ENCODE measurements at regions not wholly inside any gene's neighbourhood (a gene's known extent, or its start where the extent isn't known, plus 50 kb on each side); places are given as distances from the start of the nearest gene placed in this dataset.

GRCh38 chr2:150989969-150990368 is 271.7 kb downstream of the RBM43 start:
- DNase-seq (ENCODE audit: low spot score): no peak
- no peaks in the 10 kb centered on the region for H3K4me1 Mint-ChIP-seq

GRCh38 chr2:150985741-150986140 is 275.9 kb downstream of the RBM43 start:
- no peak for ATAC-seq
- H3K27me3 Mint-ChIP-seq (ENCODE audit: insufficient read depth, low read depth, poor library complexity): peaks cover 3% of the 10 kb centered on the region
- no peak for TF ChIP-seq ZNF331 (CRISPR knock-in tag; IDR thresholded peaks at IDR 0.05; ENCODE audit: low read depth)
- TF ChIP-seq ZNF114 (CRISPR knock-in tag; IDR thresholded peaks at IDR 0.05): no peak
- no peak for TF ChIP-seq EZH2phosphoT487 (IDR thresholded peaks at IDR 0.05; ENCODE audit: unreplicated experiment)
- TF ChIP-seq EZH2 (IDR thresholded peaks at IDR 0.05; ENCODE audit: low read depth, unreplicated experiment): no peak
- no peak for TF ChIP-seq CREB1 (CRISPR knock-in tag; IDR thresholded peaks at IDR 0.05; ENCODE audit: low read depth)
- TF ChIP-seq STAT1 (IDR thresholded peaks at IDR 0.05; ENCODE audit: unreplicated experiment): no peak
- no peak for TF ChIP-seq ZNF462 (CRISPR knock-in tag; IDR thresholded peaks at IDR 0.05)
- TF ChIP-seq POLR2AphosphoS5 (IDR thresholded peaks at IDR 0.05; ENCODE audit: low read depth): no peak
- TF ChIP-seq NANOG (IDR thresholded peaks at IDR 0.05; ENCODE audit: borderline replicate concordance): no peak
- TF ChIP-seq CTCF (conservative IDR thresholded peaks at IDR 0.05; ENCODE audit: low read depth in 2 of 2): no peak
- TF ChIP-seq ETS1 (IDR thresholded peaks at IDR 0.05): no peak

More at GRCh38 chr2:150989969-150990368, 271.7 kb downstream of the RBM43 start:
- Histone ChIP-seq H3F3A (replicated peaks; ENCODE audit: low read depth) (no peaks in the 10 kb centered on the region), H3K36me3 (ENCODE audit: insufficient read depth) (no peaks in the 10 kb centered on the region), H3K79me2 (replicated peaks; ENCODE audit: insufficient read depth) (no peaks in the 10 kb centered on the region), H4K20me1 (replicated peaks; ENCODE audit: insufficient read depth) (no peaks in the 10 kb centered on the region), H3K27me3 (ENCODE audit: insufficient read depth) (no peaks in the 10 kb centered on the region), H3K4me1 (ENCODE audit: insufficient read depth) (no peaks in the 10 kb centered on the region), H3K9me2 (ENCODE audit: insufficient read depth) (peaks cover 5% of the 10 kb centered on the region), H3K4me2 (no peak overlapping the region), H3K27ac (ENCODE audit: low read depth) (no peak overlapping the region), H2AFZ (no peak overlapping the region), H3K4me3 (no peak overlapping the region)
- Mint-ChIP-seq H3K27me3 (ENCODE audit: insufficient read depth, low read depth, poor library complexity) (peaks cover 5% of the 10 kb centered on the region), H3K9me3 (peaks cover 21% of the 10 kb centered on the region), H3K27ac (no peak overlapping the region), H3K36me3 (ENCODE audit: low read depth) (peaks cover 19% of the 10 kb centered on the region; the same call in 2 of the 3 replicates), H3K4me3 (no peak overlapping the region)
- no peak for ATAC-seq
- TF ChIP-seq EZH2 (IDR thresholded peaks at IDR 0.05; ENCODE audit: low read depth, unreplicated experiment): no peak

More at GRCh38 chr2:150985741-150986140, 275.9 kb downstream of the RBM43 start:
- Mint-ChIP-seq H3K36me3 (ENCODE audit: low read depth) (peaks cover 16% of the 10 kb centered on the region; the same call in 2 of the 3 replicates), H3K9me3 (peaks cover 17% of the 10 kb centered on the region), H3K4me3 (no peak overlapping the region), H3K4me1 (peaks cover 19% of the 10 kb centered on the region), H3K27ac (no peak overlapping the region)
- Histone ChIP-seq H3K27ac (ENCODE audit: low read depth) (no peak overlapping the region), H3K4me3 (no peak overlapping the region), H3K27me3 (ENCODE audit: insufficient read depth) (no peaks in the 10 kb centered on the region), H3F3A (replicated peaks; ENCODE audit: low read depth) (no peaks in the 10 kb centered on the region), H3K36me3 (ENCODE audit: insufficient read depth) (no peaks in the 10 kb centered on the region), H3K4me2 (no peak overlapping the region), H3K4me1 (ENCODE audit: insufficient read depth) (peaks cover 24% of the 10 kb centered on the region), H2AFZ (no peak overlapping the region), H3K79me2 (replicated peaks; ENCODE audit: insufficient read depth) (no peaks in the 10 kb centered on the region), H3K9me2 (ENCODE audit: insufficient read depth) (peaks cover 13% of the 10 kb centered on the region; the same call in 1 of the 2 replicates), H4K20me1 (replicated peaks; ENCODE audit: insufficient read depth) (no peaks in the 10 kb centered on the region)
- DNase-seq (ENCODE audit: low spot score): no peak

Measured in GM23338 (cell line).